Stimulated activated naive B cell treated with anti-CD40 and anti-IgM and Interleukin-4, amounts not matched to agents 10 μg/mL and 1 μg/mL and 100 μg/mL, for 72 hours (primary cell): ENCODE measurements at regions not wholly inside any gene's neighbourhood (a gene's known extent, or its start where the extent isn't known, plus 50 kb on each side); places are given as distances from the start of the nearest gene placed in this dataset.
"Not testable (repeated sequence)": the region's sequence is repeated elsewhere in the genome, so short reads cannot be mapped to it uniquely, and the experiment has no call there.

ENCODE experiments used
- ATAC-seq, 2 donors: fragments of 150-1000 bp; cut with Tn5 transposase; replicated peaks; 2 replicates each; pipeline ENCODE4 v1.10.0; 2021; ENCODE audit warnings: moderate library complexity in 1 of 2
- DNase-seq: peaks from one replicate; pipeline ENCODE4 v3.0.0; 2021
- H3K27ac Mint-ChIP-seq: one replicate; pipeline ENCODE4 v1.8.0; 2022; ENCODE audit warnings: mild to moderate bottlenecking, mixed read lengths
- H3K27me3 Mint-ChIP-seq, 2 donors: one replicate each; pipeline ENCODE4 v1.8.0; 2022; ENCODE audit warnings: mixed read lengths in 2 of 2
- H3K36me3 Mint-ChIP-seq, 2 donors: one replicate each; pipeline ENCODE4 v1.8.0; 2022; ENCODE audit warnings: mixed read lengths in 2 of 2, mild to moderate bottlenecking in 1 of 2
- H3K4me1 Mint-ChIP-seq, 2 donors: one replicate each; pipeline ENCODE4 v1.8.0; 2022; ENCODE audit warnings: mixed read lengths in 2 of 2, mild to moderate bottlenecking in 1 of 2
- H3K4me3 Mint-ChIP-seq, 2 donors: one replicate each; pipeline ENCODE4 v1.8.0; 2022; ENCODE audit warnings: mild to moderate bottlenecking in 2 of 2, mixed read lengths in 2 of 2, moderate library complexity in 1 of 2
- H3K9me3 Mint-ChIP-seq, 2 donors: one replicate each; pipeline ENCODE4 v1.8.0; 2022; ENCODE audit warnings: mixed read lengths in 2 of 2, mild to moderate bottlenecking in 1 of 2

DNA sequence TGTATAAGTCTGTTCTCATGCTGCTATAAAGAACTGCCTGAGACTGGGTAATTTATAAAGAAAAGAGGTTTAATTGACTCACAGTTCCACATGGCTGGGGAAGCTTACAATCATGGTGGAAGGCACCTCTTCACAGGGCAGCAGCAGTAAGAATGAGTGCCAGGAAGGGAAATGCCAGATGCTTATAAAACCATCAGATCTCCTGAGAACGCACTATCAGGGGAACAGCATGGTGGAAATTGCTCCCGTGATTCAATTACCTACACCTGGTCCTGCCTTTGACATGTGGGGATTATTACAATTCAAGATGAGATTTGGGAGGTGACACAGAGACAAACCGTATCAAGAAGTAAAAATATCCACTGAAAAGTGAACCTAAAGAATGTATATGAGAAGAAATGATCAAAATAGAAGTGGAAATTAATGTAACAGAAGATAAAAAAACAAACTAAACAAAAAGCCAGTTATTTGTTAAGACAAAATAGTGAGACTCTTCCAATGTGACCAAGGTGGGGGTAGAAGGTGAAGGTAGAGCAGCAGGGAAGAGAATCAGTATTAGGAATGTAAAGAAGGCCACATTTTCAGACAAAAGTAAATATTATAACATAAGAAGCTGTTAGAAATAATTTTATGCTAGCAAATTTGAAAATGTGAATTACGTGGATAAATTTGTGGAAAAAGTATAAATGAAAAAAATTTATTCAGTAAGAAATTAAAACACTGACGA is 372.9 kb downstream of the NKX6-1 start:
- H3K27ac Mint-ChIP-seq = no peak overlapping the region
- no peak for DNase-seq
- no peak overlapping the region for H3K4me3 Mint-ChIP-seq
- H3K36me3 Mint-ChIP-seq = peaks cover 0 to 3% of the 10 kb centered on the region in 2 donors
- no peaks in the 10 kb centered on the region for H3K27me3 Mint-ChIP-seq
- H3K4me1 Mint-ChIP-seq = no peaks in the 10 kb centered on the region
- H3K9me3 Mint-ChIP-seq = peaks cover 5 to 9% of the 10 kb centered on the region in 2 donors
- ATAC-seq = no peak

DNA sequence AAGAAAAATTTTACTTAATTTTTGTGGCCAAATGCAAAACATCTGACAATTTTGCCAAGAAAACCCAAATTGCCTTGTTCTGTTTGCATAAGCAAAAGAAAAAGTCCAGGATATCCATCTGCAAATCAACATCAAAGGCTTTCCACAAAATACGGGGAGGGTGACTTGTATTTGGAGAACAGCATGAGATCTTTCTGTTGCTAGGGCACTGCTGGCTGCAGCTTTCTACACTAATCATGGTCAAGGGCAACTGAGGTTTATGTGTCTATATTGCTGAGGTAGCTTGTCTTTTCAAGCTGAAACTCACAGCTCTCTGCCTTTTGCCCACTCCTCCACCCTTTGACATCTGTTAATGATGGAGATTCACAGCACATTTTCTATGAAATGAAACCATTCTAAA is 389.1 kb downstream of the NKX6-1 start:
- Mint-ChIP-seq H3K27ac (no peak overlapping the region), H3K4me3 (no peak overlapping the region), H3K9me3 (peaks cover 9 to 10% of the 10 kb centered on the region in 2 donors)

DNA sequence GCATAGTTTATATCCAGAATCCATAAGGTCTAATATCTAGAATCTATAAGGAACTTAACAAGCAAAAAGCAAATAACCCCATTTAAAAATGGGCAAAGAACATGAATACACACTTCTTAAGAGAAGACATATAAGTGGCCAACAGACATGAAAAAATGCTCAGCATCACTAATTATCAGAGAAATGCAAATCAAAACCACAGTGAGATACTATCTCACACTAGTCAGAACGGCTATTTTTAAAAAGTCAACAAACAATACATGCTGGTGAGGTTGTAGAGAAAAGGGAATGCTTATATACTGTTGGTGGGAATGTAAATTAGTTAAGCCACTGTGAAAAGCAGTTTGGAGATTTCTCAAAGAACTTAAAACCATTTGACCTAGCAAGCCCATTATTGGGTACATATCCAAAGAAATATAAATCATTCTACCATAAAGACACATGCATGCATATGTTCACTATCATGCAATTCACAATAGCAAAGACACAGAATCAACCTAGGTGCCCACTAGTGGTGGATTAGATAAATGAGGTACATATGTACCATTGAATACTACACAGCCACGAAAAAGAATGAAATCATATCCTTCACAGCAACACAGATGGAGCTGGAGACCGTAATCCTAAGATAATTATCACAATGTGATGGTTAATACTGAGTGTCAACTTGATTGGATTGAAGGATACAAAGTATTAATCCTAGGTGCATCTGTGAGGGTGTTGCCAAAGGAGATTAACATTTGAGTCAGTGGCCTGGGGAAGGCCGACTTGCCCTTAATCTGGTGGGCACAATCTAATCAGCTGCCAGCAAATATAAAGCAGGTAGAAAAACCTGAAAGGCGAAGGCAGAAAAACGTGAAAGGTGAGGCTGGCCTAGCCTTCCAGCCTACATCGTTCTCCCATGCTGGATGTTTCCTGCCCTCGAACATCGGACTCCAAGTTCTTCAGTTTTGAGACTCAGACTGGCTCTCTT is 397.2 kb downstream of the NKX6-1 start:
- not testable (repeated sequence) for H3K4me1 Mint-ChIP-seq, ATAC-seq, H3K4me3 Mint-ChIP-seq, H3K27me3 Mint-ChIP-seq, DNase-seq, H3K36me3 Mint-ChIP-seq, H3K27ac Mint-ChIP-seq, H3K9me3 Mint-ChIP-seq

More for the DNA sequence above, 389.1 kb downstream of the NKX6-1 start:
- Mint-ChIP-seq H3K4me1 (no peaks in the 10 kb centered on the region), H3K36me3 (no peaks in the 10 kb centered on the region), H3K27me3 (no peaks in the 10 kb centered on the region)
- ATAC-seq = no peak
- no peak for DNase-seq

GRCh38 chr4:84100071-84100470 is 399.0 kb downstream of the NKX6-1 start:
- H3K27me3 Mint-ChIP-seq = no peaks in the 10 kb centered on the region
- no peak overlapping the region for H3K27ac Mint-ChIP-seq
- H3K36me3 Mint-ChIP-seq = no peaks in the 10 kb centered on the region
- no peak overlapping the region for H3K4me3 Mint-ChIP-seq
- peaks cover 0 to 1% of the 10 kb centered on the region in 2 donors for H3K9me3 Mint-ChIP-seq
- no peaks in the 10 kb centered on the region for H3K4me1 Mint-ChIP-seq
- no peak for ATAC-seq
- DNase-seq = no peak

- Mint-ChIP-seq H3K27ac (no peak overlapping the region), H3K4me1 (no peaks in the 10 kb centered on the region), H3K27me3 (no peaks in the 10 kb centered on the region), H3K9me3 (peaks cover 0 to 1% of the 10 kb centered on the region in 2 donors), H3K4me3 (no peak overlapping the region), H3K36me3 (no peaks in the 10 kb centered on the region)
- no peak for ATAC-seq
- DNase-seq = no peak
Measured at GRCh38 chr4:84099599-84099998, 399.5 kb downstream of the NKX6-1 start.

DNA sequence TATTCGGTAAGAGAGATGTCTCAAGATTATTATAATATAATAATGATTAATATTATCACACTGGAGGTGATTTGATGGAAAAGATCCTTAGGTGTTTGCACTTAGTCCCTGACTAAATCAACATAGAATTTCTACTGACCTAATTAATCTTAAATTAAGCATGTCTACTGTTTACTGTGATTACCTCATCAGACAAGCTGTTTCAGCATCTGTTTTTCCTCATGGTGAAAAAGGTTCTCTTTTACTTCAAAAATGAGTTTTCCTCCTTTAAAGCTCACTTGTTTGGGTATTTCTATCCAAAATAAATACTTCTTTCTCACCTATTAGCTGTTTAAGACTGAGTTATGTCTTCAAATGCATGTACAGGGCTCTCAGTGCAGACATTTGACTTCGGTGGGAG is 407.8 kb downstream of the NKX6-1 start:
- no peak for DNase-seq
- H3K27ac Mint-ChIP-seq = no peak overlapping the region
- no peak for ATAC-seq
- H3K4me3 Mint-ChIP-seq = no peak overlapping the region
- H3K27me3 Mint-ChIP-seq = no peaks in the 10 kb centered on the region
- H3K9me3 Mint-ChIP-seq = peaks cover 0 to 3% of the 10 kb centered on the region in 2 donors
- no peaks in the 10 kb centered on the region for H3K36me3 Mint-ChIP-seq
- no peaks in the 10 kb centered on the region for H3K4me1 Mint-ChIP-seq

DNA sequence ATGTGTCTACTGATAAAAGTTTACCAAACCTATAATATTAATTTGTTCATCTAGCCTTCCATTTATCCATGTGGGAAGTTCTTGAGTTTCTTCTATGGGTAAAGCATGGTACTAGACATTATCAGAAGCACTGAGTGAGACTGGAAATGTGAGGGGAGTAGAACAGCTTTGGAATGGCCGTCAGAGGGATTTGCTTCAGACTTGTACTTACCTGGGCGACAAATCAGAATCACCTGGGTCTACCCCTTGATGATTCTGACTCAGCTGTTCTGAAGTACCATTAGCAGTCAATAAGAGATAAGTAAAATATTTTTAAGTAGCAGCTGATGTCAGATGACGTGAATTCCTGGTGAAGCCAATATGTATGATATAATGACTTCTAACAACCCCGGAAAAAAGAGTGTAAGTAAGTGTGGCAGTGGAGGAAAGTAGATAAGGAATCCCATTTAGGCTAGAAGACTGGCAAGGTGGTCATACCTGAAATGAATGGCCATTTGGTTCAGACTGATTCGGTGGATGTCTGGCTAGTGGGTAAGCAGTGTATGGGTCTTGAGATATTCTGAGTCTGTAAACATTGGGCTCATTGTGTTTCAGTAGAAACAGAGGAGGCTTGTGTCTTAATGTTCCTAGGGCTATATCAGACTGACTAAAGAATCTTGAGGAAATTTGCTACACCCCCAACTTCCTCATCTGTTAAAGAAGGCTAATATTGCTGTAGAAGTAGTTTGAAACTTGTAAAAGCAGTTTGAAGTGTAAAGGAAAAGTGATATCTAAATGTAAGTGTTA is 409.2 kb downstream of the NKX6-1 start:
- H3K4me1 Mint-ChIP-seq = no peaks in the 10 kb centered on the region
- ATAC-seq = no peak
- H3K27ac Mint-ChIP-seq = no peak overlapping the region
- H3K36me3 Mint-ChIP-seq = no peaks in the 10 kb centered on the region
- H3K9me3 Mint-ChIP-seq = peaks cover 0 to 3% of the 10 kb centered on the region in 2 donors
- no peaks in the 10 kb centered on the region for H3K27me3 Mint-ChIP-seq
- no peak for DNase-seq
- no peak overlapping the region for H3K4me3 Mint-ChIP-seq

GRCh38 chr4:84085986-84086385 is 413.1 kb downstream of the NKX6-1 start:
- Mint-ChIP-seq H3K9me3 (peaks cover 7 to 10% of the 10 kb centered on the region in 2 donors), H3K36me3 (no peaks in the 10 kb centered on the region), H3K4me3 (no peak overlapping the region), H3K27ac (no peak overlapping the region), H3K4me1 (no peaks in the 10 kb centered on the region), H3K27me3 (no peaks in the 10 kb centered on the region)
- no peak for DNase-seq
- no peak for ATAC-seq

- Mint-ChIP-seq H3K36me3 (no peaks in the 10 kb centered on the region), H3K9me3 (peaks cover 5 to 7% of the 10 kb centered on the region in 2 donors), H3K27me3 (peaks cover 0 to 6% of the 10 kb centered on the region in 2 donors), H3K4me3 (no peak overlapping the region), H3K4me1 (no peaks in the 10 kb centered on the region), H3K27ac (no peak overlapping the region)
- no peak for ATAC-seq
- no peak for DNase-seq
Measured at GRCh38 chr4:84070289-84070688, 428.8 kb downstream of the NKX6-1 start.

DNA sequence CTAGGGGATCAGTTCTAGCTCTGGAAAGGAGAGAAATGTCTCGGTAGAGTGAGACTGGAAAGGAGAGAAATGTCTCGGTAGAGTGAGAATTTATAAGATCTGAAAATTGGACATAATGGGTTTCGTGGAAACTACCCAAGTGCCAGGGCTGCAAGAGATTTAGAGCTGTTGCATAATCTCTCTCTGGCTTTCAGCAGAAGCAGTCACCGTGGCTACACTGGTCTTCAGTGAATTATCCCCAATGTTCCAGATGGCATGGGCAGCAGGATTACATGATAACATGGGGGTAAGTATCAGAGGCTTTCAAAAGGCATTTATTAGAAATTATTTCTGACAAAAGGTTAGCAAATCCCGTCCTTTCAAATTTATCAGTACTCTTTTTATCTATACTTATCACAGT is 435.5 kb downstream of the NKX6-1 start:
- DNase-seq (no peak), ATAC-seq (no peak)
- H3K27ac Mint-ChIP-seq = no peak overlapping the region
- H3K36me3 Mint-ChIP-seq = no peaks in the 10 kb centered on the region
- peaks cover 0 to 3% of the 10 kb centered on the region in 2 donors for H3K9me3 Mint-ChIP-seq
- H3K27me3 Mint-ChIP-seq = no peaks in the 10 kb centered on the region
- no peak overlapping the region for H3K4me3 Mint-ChIP-seq
- H3K4me1 Mint-ChIP-seq = no peaks in the 10 kb centered on the region

GRCh38 chr4:84058201-84058600 is 440.9 kb downstream of the NKX6-1 start:
- ATAC-seq (no peak), DNase-seq (no peak)
- no peaks in the 10 kb centered on the region for H3K27me3 Mint-ChIP-seq
- no peaks in the 10 kb centered on the region for H3K36me3 Mint-ChIP-seq
- no peak overlapping the region for H3K27ac Mint-ChIP-seq
- H3K4me1 Mint-ChIP-seq = no peaks in the 10 kb centered on the region
- H3K9me3 Mint-ChIP-seq = peaks cover 0 to 2% of the 10 kb centered on the region in 2 donors
- H3K4me3 Mint-ChIP-seq = no peak overlapping the region

- no peaks in the 10 kb centered on the region for H3K9me3 Mint-ChIP-seq
- H3K4me3 Mint-ChIP-seq = no peak overlapping the region
- no peak overlapping the region for H3K27ac Mint-ChIP-seq
- DNase-seq (no peak), ATAC-seq (no peak)
- H3K27me3 Mint-ChIP-seq = no peaks in the 10 kb centered on the region
- no peaks in the 10 kb centered on the region for H3K4me1 Mint-ChIP-seq
- H3K36me3 Mint-ChIP-seq = no peaks in the 10 kb centered on the region
Measured at GRCh38 chr4:84051639-84052038, 447.5 kb downstream of the NKX6-1 start.

- H3K36me3 Mint-ChIP-seq = no peaks in the 10 kb centered on the region
- DNase-seq (no peak), ATAC-seq (no peak)
- no peak overlapping the region for H3K4me3 Mint-ChIP-seq
- H3K27ac Mint-ChIP-seq = no peak overlapping the region
- no peaks in the 10 kb centered on the region for H3K4me1 Mint-ChIP-seq
- no peaks in the 10 kb centered on the region for H3K9me3 Mint-ChIP-seq
- no peaks in the 10 kb centered on the region for H3K27me3 Mint-ChIP-seq
Measured at GRCh38 chr4:84051089-84051488, 448.0 kb downstream of the NKX6-1 start.

GRCh38 chr4:84050015-84050414 is 449.1 kb downstream of the NKX6-1 start:
- ATAC-seq (no peak), DNase-seq (no peak)
- no peaks in the 10 kb centered on the region for H3K27me3 Mint-ChIP-seq
- H3K4me3 Mint-ChIP-seq = no peak overlapping the region
- H3K4me1 Mint-ChIP-seq = no peaks in the 10 kb centered on the region
- H3K27ac Mint-ChIP-seq = no peak overlapping the region
- H3K36me3 Mint-ChIP-seq = no peaks in the 10 kb centered on the region
- no peaks in the 10 kb centered on the region for H3K9me3 Mint-ChIP-seq
